Activated T-helper 1 cell treated with Interleukin-2 at 50 U/mL for 16 hours (primary cell): ENCODE measurements at regions not wholly inside any gene's neighbourhood (a gene's known extent, or its start where the extent isn't known, plus 50 kb on each side); places are given as distances from the start of the nearest gene placed in this dataset.

Experiments
- DNase-seq: peaks from one replicate; pipeline ENCODE4 v3.0.0-alpha.2; 2020; ENCODE audit warnings: low read depth

DNA sequence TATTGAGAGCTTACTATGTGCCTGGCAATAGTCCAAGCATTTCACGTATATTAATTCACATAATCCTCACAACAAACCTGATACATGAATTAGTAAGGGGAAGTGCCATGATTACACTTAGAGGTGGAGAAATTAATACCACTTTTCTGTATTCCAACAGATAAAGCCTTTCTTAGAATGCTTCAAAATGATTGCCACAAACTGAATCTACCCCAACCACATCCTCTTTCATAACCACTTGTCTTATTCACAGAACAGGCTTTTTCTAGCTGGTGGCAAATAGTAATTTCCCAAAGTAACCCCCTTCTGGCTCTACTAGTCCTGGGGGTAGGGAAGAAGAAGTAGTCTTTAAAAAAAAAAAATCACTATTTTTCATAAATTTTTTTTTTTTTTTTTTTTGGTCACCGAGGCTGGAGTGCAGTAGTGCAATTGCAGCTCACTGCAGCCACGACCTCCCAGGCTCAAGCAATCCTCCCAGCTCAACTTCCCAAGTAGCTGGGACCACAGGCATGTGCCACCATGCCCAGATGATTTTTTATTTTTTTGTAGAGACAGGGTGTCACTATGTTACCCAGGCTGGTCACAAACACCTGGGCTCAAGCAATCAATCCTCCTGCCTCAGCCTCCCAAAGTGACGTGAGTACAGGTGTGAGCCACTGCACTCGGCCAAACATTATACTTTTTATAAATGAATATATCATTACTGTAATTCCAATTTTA, 59.0 kb upstream of the ARID2 start:
- DNase-seq, result no peak

DNA sequence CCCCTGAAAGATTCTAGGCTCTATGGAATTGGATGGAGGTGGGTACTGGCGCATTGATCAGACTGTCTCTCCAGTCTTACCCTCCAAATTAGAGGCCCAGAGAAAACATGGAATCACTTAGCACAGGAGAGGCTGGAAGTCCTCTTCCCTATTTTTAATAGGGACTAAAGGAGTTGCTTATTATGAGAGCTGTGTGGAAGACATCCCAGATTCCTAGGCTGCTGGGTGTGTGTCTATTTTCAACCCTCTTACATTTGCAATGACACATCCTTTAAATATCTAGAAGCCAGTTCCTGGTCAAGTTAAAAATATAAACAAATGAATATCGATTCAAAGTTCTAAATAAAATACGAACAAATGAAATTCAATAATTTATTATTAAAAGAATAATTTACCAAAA, 58.3 kb upstream of the ARID2 start:
- no peak for DNase-seq

DNA sequence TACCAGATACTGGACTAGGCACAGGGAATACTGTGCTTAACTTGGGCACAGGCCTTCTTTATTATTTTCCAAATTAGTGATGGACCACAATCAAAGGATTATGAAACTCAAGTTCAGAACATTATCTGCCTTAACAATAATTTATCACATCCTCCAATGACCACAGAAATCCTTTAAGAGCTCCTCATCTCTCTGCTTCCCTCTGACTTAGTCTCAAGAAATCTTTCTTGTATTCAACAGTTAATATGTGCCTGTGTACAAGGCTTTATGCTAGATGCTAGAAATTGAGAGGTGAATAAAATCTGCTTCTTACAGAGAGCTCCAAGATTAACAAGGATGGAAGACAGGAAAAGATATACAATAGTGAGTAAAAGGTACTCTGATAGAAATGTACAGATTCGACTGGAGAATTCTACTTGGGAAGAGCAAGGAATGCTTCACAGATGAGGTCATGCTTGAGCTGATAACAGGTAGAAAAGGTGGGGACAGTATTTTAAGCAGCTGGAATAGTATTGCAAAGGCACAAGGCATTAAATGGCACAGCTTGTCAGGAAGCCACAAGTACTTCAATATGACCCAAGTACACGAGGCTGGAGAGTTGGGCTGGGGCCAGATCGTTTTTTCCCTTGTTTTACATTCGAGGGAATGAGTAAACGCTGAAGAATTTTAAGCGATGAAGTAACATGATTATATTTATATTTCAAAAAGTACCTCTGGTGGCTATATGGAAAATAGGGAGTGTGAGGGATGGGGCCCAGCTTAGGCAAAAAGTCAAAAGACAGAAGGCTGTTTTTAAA, 55.1 kb upstream of the ARID2 start:
- no peak for DNase-seq

DNA sequence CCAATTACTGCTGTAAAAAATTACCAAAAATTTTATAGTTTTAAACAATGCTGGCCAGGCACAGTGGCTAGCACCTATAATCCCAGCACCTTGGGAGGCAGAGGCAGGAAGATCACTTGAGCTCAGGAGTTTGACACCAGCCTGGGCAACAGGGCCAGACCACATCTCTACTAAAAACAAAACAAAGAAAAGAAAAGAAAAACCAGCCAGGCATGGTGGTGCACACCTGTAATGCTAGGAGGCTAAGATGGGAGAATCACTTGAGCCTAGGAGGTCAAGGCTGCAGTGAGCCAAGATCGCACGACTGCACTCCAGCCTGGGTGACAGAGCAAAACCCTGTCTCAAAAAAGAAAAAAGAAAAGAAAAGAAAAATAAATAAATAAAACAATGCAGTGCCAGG, 54.0 kb upstream of the ARID2 start:
- no peak for DNase-seq
